Vagina (tissue), 2 donors: ENCODE measurements at regions not wholly inside any gene's neighbourhood (a gene's known extent, or its start where the extent isn't known, plus 50 kb on each side); places are given as distances from the start of the nearest gene placed in this dataset.

ENCODE experiments used
- DNase-seq, 2 donors: peaks; one replicate each; pipeline ENCODE4 v3.0.0-alpha.2; 2017; ENCODE audit errors: extremely low spot score in 2 of 2
- H3K27ac ChIP-seq: fragments of 200-600 bp; sonication (generic); one replicate; pipeline ENCODE4 v1.5.1; 2019
- H3K27me3 ChIP-seq: fragments of 200-600 bp; sonication (generic); one replicate; pipeline ENCODE4 v1.5.1; 2019
- H3K36me3 ChIP-seq, 2 donors: fragments of 200-600 bp; sonication (generic); one replicate each; pipeline ENCODE4 v1.5.1; 2017 to 2019
- H3K4me1 ChIP-seq: fragments of 200-600 bp; sonication (generic); one replicate; pipeline ENCODE4 v1.5.1; 2019
- H3K4me3 ChIP-seq, 2 donors: fragments of 200-600 bp; sonication (generic); 1 replicate in 1 of 2; 2 replicates in 1 of 2; pipeline ENCODE4 v1.5.1; 2016 to 2019
- H3K9me3 ChIP-seq: fragments of 200-600 bp; sonication (generic); one replicate; pipeline ENCODE4 v1.5.1; 2019
- POLR2A ChIP-seq, 2 donors: fragments of 450-650 bp; IDR thresholded peaks; one replicate each; pipeline ENCODE4 v1.6.1; 2017; ENCODE audit warnings: antibody characterized with exemption in 2 of 2, mild to moderate bottlenecking in 2 of 2, moderate library complexity in 2 of 2
- POLR2AphosphoS5 ChIP-seq, 2 donors: sonication (generic); formaldehyde crosslinking; IDR thresholded peaks; one replicate each; pipeline ENCODE4 v1.9.0; 2017; ENCODE audit warnings: antibody characterized with exemption in 2 of 2, mild to moderate bottlenecking in 2 of 2, low read depth in 1 of 2; ENCODE audit not compliant: insufficient read depth in 1 of 2
- intact Hi-C: fragments of 100-400 bp; cut with DNase I; formaldehyde crosslinking; loops from one replicate; pipeline ENCODE4 v1.15.1; 2023
- TF ChIP-seq, protein P1 (sequence below), 3 experiments: fragments of 450-650 bp in 2 of 3; fragments of 200-600 bp in 1 of 3; sonication (generic) in 1 of 3; IDR thresholded peaks; one replicate each; pipeline ENCODE4 v1.5.1; 2017 to 2019; ENCODE audit warnings: antibody characterized with exemption in 3 of 3, mild to moderate bottlenecking in 2 of 3, moderate library complexity in 2 of 3

DNA sequence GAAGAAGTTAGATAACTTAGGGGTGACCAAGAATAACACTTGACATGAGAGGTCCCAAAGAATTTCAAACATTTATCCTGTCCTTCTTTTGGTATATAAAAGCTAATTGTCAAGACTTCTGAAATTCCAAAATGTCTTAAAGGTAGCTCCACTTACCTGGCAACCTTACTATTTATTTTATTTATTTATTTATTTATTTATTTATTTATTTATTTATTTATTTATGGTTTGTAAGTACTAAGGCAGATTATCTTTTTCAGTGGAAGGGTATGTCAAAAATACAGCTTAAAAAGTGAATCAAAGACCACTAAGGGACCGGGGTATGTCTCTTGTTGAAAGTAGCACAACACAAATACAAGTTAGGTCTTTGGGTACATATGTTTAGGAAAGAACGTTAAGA lies 620.8 kb upstream of the B3GALT2 start:
- Histone ChIP-seq H3K4me3 (no peak overlapping the region), H3K4me1 (no peaks in the 10 kb centered on the region), H3K27ac (no peak overlapping the region), H3K9me3 (no peaks in the 10 kb centered on the region), H3K27me3 (no peaks in the 10 kb centered on the region), H3K36me3 (no peaks in the 10 kb centered on the region)
- TF ChIP-seq, protein P1, sequence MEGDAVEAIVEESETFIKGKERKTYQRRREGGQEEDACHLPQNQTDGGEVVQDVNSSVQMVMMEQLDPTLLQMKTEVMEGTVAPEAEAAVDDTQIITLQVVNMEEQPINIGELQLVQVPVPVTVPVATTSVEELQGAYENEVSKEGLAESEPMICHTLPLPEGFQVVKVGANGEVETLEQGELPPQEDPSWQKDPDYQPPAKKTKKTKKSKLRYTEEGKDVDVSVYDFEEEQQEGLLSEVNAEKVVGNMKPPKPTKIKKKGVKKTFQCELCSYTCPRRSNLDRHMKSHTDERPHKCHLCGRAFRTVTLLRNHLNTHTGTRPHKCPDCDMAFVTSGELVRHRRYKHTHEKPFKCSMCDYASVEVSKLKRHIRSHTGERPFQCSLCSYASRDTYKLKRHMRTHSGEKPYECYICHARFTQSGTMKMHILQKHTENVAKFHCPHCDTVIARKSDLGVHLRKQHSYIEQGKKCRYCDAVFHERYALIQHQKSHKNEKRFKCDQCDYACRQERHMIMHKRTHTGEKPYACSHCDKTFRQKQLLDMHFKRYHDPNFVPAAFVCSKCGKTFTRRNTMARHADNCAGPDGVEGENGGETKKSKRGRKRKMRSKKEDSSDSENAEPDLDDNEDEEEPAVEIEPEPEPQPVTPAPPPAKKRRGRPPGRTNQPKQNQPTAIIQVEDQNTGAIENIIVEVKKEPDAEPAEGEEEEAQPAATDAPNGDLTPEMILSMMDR (IDR thresholded peaks at IDR 0.05), result no peak
- no peak for TF ChIP-seq POLR2A (IDR thresholded peaks at IDR 0.05)
- no peak for TF ChIP-seq POLR2AphosphoS5 (IDR thresholded peaks at IDR 0.05; ENCODE audit: insufficient read depth in 1 of 2, low read depth in 1 of 2)
- DNase-seq, result no peak
- intact Hi-C loops, result no loop called here

- TF ChIP-seq POLR2AphosphoS5 (IDR thresholded peaks at IDR 0.05; ENCODE audit: insufficient read depth in 1 of 2, low read depth in 1 of 2) (no peak), POLR2A (IDR thresholded peaks at IDR 0.05) (no peak)
- TF ChIP-seq, protein P1 (IDR thresholded peaks at IDR 0.05), result no peak
- H3K9me3 ChIP-seq, result no peaks in the 10 kb centered on the region
Observed at GRCh38 chr1:193806079-193807048, 620.0 kb upstream of the B3GALT2 start.

DNA sequence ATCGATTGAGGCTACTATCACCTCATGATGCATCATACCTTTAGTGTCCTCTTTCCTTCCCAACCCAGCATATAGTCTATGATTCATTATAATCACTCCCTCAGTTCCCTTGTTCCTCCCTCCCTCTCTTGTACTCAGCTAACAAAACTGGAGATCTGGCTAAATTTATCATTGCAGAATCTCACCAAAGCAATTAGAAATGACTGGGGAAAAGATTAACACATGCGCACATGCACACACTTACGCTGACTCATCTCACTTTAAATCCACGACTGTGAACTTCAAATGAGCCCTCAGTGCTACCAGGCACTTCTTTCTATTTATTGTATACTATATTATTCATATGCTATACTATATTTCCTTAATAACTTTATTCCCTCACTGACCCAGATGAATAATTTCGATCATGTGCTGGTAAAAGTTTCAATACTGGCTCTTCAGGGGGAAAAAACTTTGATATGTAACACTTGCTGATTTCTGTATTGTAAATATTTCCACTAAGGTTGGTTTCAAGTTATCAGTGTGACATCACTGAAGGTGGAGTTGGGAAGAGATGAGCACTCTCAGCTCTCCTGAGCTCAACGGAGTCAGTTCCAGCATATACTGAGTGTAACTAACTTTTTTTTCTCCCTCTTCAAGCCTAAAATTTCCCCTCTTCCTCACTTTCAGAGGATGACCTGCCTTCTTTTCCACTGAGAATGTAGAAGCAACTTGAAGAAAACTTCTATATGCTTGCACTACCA lies 613.7 kb upstream of the B3GALT2 start:
- DNase-seq, result no peak
- TF ChIP-seq POLR2A (IDR thresholded peaks at IDR 0.05), result no peak
- TF ChIP-seq, protein P1 (IDR thresholded peaks at IDR 0.05), result no peak
- no peak for TF ChIP-seq POLR2AphosphoS5 (IDR thresholded peaks at IDR 0.05; ENCODE audit: insufficient read depth in 1 of 2, low read depth in 1 of 2)
- Histone ChIP-seq H3K36me3 (no peaks in the 10 kb centered on the region), H3K4me1 (no peaks in the 10 kb centered on the region), H3K4me3 (no peak overlapping the region), H3K27ac (no peak overlapping the region), H3K27me3 (no peaks in the 10 kb centered on the region), H3K9me3 (no peaks in the 10 kb centered on the region)
- intact Hi-C loops, result no loop called here

More at GRCh38 chr1:193806079-193807048, 620.0 kb upstream of the B3GALT2 start:
- no peak overlapping the region for H3K4me3 ChIP-seq
- no peaks in the 10 kb centered on the region for H3K36me3 ChIP-seq
- H3K27ac ChIP-seq, result no peak overlapping the region
- intact Hi-C loops, result no loop called here
- DNase-seq, result no peak
- H3K27me3 ChIP-seq, result no peaks in the 10 kb centered on the region
- H3K4me1 ChIP-seq, result no peaks in the 10 kb centered on the region

DNA sequence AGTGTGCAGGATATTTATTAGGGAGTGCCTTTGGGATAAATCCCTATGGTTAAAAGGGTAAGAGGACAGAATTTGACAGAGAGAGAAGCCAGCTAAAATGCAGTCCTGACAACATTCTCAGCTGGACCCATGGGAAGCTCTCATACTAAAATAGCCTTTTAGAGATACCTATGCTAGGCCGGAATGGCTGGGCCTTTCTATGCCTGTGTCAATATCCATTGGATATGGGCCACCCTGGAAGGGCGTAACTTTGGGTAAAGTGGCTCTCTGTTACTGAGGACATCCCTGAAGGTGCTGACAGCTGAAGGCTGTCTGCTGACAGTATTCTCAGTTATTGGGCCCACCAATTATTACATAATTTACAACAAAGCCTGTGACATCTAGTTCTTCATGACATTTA lies 613.0 kb upstream of the B3GALT2 start:
- no peaks in the 10 kb centered on the region for H3K27me3 ChIP-seq
- H3K9me3 ChIP-seq, result no peaks in the 10 kb centered on the region
- intact Hi-C loops, result no loop called here
- H3K36me3 ChIP-seq, result no peaks in the 10 kb centered on the region
- no peak overlapping the region for H3K4me3 ChIP-seq
- no peak overlapping the region for H3K27ac ChIP-seq
- TF ChIP-seq POLR2A (IDR thresholded peaks at IDR 0.05) (no peak), POLR2AphosphoS5 (IDR thresholded peaks at IDR 0.05; ENCODE audit: insufficient read depth in 1 of 2, low read depth in 1 of 2) (no peak)
- TF ChIP-seq, protein P1 (IDR thresholded peaks at IDR 0.05), result no peak
- no peak for DNase-seq
- no peaks in the 10 kb centered on the region for H3K4me1 ChIP-seq
